GM23338 (cell line): ENCODE measurements at regions not wholly inside any gene's neighbourhood (a gene's known extent, or its start where the extent isn't known, plus 50 kb on each side); places are given as distances from the start of the nearest gene placed in this dataset.

ENCODE experiments used
- ATAC-seq: fragments of 200-7000 bp; cut with Tn5 transposase; 3 replicates; pipeline ENCODE4 v1.9.1; 2020
- DNase-seq: peaks from one replicate; pipeline ENCODE4 v3.0.0-alpha.2; 2015; ENCODE audit warnings: low spot score
- H2AFZ ChIP-seq: fragments of 200-600 bp; sonication (generic); 2 replicates; pipeline ENCODE4 v1.8.0; 2016; ENCODE audit warnings: antibody characterized with exemption, mild to moderate bottlenecking, moderate library complexity
- H3F3A ChIP-seq: fragments of 200-600 bp; sonication (generic); replicated peaks from 2 replicates; pipeline ENCODE4 v1.8.0; 2017; ENCODE audit warnings: antibody characterized with exemption, mixed run types, low read depth
- H3K27ac ChIP-seq: fragments of 200-600 bp; sonication (generic); 2 replicates; pipeline ENCODE4 v1.6.1; 2016; ENCODE audit warnings: low read depth
- H3K27me3 ChIP-seq: fragments of 200-600 bp; sonication (generic); 2 replicates; pipeline ENCODE4 v1.8.0; 2016; ENCODE audit warnings: mild to moderate bottlenecking, mixed run types, moderate library complexity; ENCODE audit not compliant: insufficient read depth
- H3K36me3 ChIP-seq: fragments of 200-600 bp; sonication (generic); 2 replicates; pipeline ENCODE4 v1.8.0; 2016; ENCODE audit warnings: mild to moderate bottlenecking; ENCODE audit not compliant: insufficient read depth
- H3K4me1 ChIP-seq: fragments of 200-600 bp; sonication (generic); 2 replicates; pipeline ENCODE4 v1.8.0; 2016; ENCODE audit warnings: mild to moderate bottlenecking, moderate library complexity; ENCODE audit not compliant: insufficient read depth
- H3K4me2 ChIP-seq: fragments of 200-600 bp; sonication (generic); 2 replicates; pipeline ENCODE4 v1.7.1; 2017; ENCODE audit warnings: mixed run types
- H3K4me3 ChIP-seq: fragments of 200-600 bp; sonication (generic); 2 replicates; pipeline ENCODE4 v1.6.1; 2016; ENCODE audit warnings: mixed run types
- H3K79me2 ChIP-seq: fragments of 200-600 bp; sonication (generic); replicated peaks from 2 replicates; pipeline ENCODE4 v1.8.0; 2017; ENCODE audit warnings: mild to moderate bottlenecking; ENCODE audit not compliant: insufficient read depth
- H3K9me2 ChIP-seq: fragments of 200-600 bp; sonication (generic); 2 replicates; pipeline ENCODE4 v1.8.0; 2017; ENCODE audit not compliant: insufficient read depth
- H4K20me1 ChIP-seq: fragments of 200-600 bp; sonication (generic); replicated peaks from 2 replicates; pipeline ENCODE4 v1.8.0; 2017; ENCODE audit warnings: mild to moderate bottlenecking; ENCODE audit not compliant: insufficient read depth
- H3K27ac Mint-ChIP-seq: 2 replicates; pipeline ENCODE4 v1.8.0; 2020; ENCODE audit warnings: inconsistent platforms, mild to moderate bottlenecking, moderate library complexity, mixed read lengths
- H3K27me3 Mint-ChIP-seq: 3 replicates; pipeline ENCODE4 v1.8.0; 2022; ENCODE audit warnings: low read depth, mild to moderate bottlenecking, moderate library complexity, mixed read lengths, inconsistent platforms; ENCODE audit not compliant: insufficient read depth, poor library complexity
- H3K36me3 Mint-ChIP-seq: 3 replicates; pipeline ENCODE4 v1.8.0; 2021; ENCODE audit warnings: low read depth, mild to moderate bottlenecking, inconsistent platforms, moderate library complexity, mixed read lengths
- H3K4me1 Mint-ChIP-seq: 3 replicates; pipeline ENCODE4 v1.8.0; 2020; ENCODE audit warnings: mild to moderate bottlenecking, inconsistent platforms, mixed read lengths
- H3K4me3 Mint-ChIP-seq: 3 replicates; pipeline ENCODE4 v1.8.0; 2021; ENCODE audit warnings: moderate library complexity, mild to moderate bottlenecking, inconsistent platforms, mixed read lengths
- H3K9me3 Mint-ChIP-seq: 3 replicates; pipeline ENCODE4 v1.8.0; 2020; ENCODE audit warnings: moderate library complexity, mild to moderate bottlenecking, inconsistent platforms, mixed read lengths
- CREB1 ChIP-seq: fragments of 250-450 bp; sonication (Bioruptor Pico); IDR thresholded peaks from 2 replicates; pipeline ENCODE4 v1.5.0; 2020; ENCODE audit warnings: low read depth, mild to moderate bottlenecking, moderate library complexity
- ETS1 ChIP-seq: IDR thresholded peaks from 2 replicates; pipeline ENCODE4 v1.6.1; 2016; ENCODE audit warnings: antibody characterized with exemption
- EZH2 ChIP-seq: fragments of 200-600 bp; sonication (generic); IDR thresholded peaks from one replicate; pipeline ENCODE4 v1.8.0; 2017; ENCODE audit warnings: antibody characterized with exemption, mild to moderate bottlenecking, low read depth; ENCODE audit not compliant: unreplicated experiment
- EZH2phosphoT487 ChIP-seq: fragments of 200-600 bp; sonication (generic); IDR thresholded peaks from one replicate; pipeline ENCODE4 v1.8.1; 2018; ENCODE audit warnings: antibody characterized with exemption; ENCODE audit not compliant: unreplicated experiment
- JUNB ChIP-seq: IDR thresholded peaks from one replicate; pipeline ENCODE4 v1.6.1; 2016; ENCODE audit warnings: antibody characterized with exemption; ENCODE audit not compliant: unreplicated experiment
- NANOG ChIP-seq: IDR thresholded peaks from 2 replicates; pipeline ENCODE4 v1.6.1; 2016; ENCODE audit warnings: antibody characterized with exemption, borderline replicate concordance
- POLR2AphosphoS5 ChIP-seq: IDR thresholded peaks from 2 replicates; pipeline ENCODE4 v1.6.1; 2016; ENCODE audit warnings: antibody characterized with exemption, low read depth
- REST ChIP-seq: IDR thresholded peaks from one replicate; pipeline ENCODE4 v1.6.1; 2018; ENCODE audit warnings: antibody characterized with exemption; ENCODE audit not compliant: unreplicated experiment
- STAT1 ChIP-seq: IDR thresholded peaks from one replicate; pipeline ENCODE4 v1.6.1; 2016; ENCODE audit warnings: antibody characterized with exemption; ENCODE audit not compliant: unreplicated experiment
- ZNF114 ChIP-seq: fragments of 250-450 bp; sonication (Bioruptor Pico); IDR thresholded peaks from 2 replicates; pipeline ENCODE4 v1.5.0; 2020; ENCODE audit warnings: mild to moderate bottlenecking, moderate library complexity
- ZNF331 ChIP-seq: fragments of 250-450 bp; sonication (Bioruptor Pico); IDR thresholded peaks from 2 replicates; pipeline ENCODE4 v1.5.0; 2020; ENCODE audit warnings: low read depth, mild to moderate bottlenecking, moderate library complexity
- TF ChIP-seq, protein P1 (sequence below), 2 experiments: fragments of 200-600 bp in 1 of 2; sonication (generic) in 1 of 2; conservative IDR thresholded peaks; 2 replicates each; pipeline versions ENCODE4 v1.5.1 to v1.6.1; 2016 to 2017; ENCODE audit warnings: antibody characterized with exemption in 2 of 2, low read depth in 2 of 2, mild to moderate bottlenecking in 2 of 2, moderate library complexity in 1 of 2

GRCh38 chr2:167862782-167863181, 384.6 kb downstream of the STK39 start:
- H3K27ac Mint-ChIP-seq, result peak overlapping the region; percentile 66; the same call in 1 of the 2 replicates

DNA sequence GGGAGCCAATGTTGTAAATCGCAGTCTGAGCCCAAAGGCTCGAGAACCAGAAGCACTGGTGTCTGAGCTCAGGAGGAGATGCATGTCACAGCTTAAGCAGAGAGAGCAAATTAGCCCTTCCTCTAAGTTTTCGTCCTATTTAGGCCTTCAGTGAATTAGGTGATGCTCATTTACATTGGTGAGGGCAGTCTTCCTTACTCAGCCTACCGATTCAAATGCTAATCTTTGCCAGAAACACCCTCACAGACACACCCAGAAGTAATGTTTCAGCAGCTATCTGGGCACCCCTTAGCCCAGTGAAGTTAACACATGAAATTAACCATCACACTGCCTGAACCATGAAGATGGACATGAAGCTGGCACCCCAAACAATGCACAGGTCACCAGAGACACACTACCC, 385.1 kb downstream of the STK39 start:
- Histone ChIP-seq H3K4me1 (peaks cover 26% of the 10 kb centered on the region), H3K9me2 (peaks cover 13% of the 10 kb centered on the region), H2AFZ (no peak overlapping the region), H4K20me1 (no peaks in the 10 kb centered on the region), H3K27ac (peak overlapping the region; percentile 95), H3K27me3 (no peaks in the 10 kb centered on the region), H3F3A (0 out of 2 replicates have a peak, but pooled peaks cover 4% of the 10 kb centered on the region), H3K36me3 (peaks cover 8% of the 10 kb centered on the region), H3K4me3 (no peak overlapping the region), H3K4me2 (no peak overlapping the region), H3K79me2 (no peaks in the 10 kb centered on the region)
- ATAC-seq (peak; percentile 55), DNase-seq (peak; percentile 41)
- H3K4me1 Mint-ChIP-seq, result peaks cover 43% of the 10 kb centered on the region
- peak overlapping the region; percentile 94 for H3K27ac Mint-ChIP-seq
- H3K4me3 Mint-ChIP-seq, result no peak overlapping the region
- peaks cover 8% of the 10 kb centered on the region for H3K27me3 Mint-ChIP-seq
- peaks cover 24% of the 10 kb centered on the region for H3K9me3 Mint-ChIP-seq
- H3K36me3 Mint-ChIP-seq, result peaks cover 46% of the 10 kb centered on the region
- TF ChIP-seq CREB1 (no peak), EZH2 (no peak), POLR2AphosphoS5 (no peak), NANOG (no peak), ETS1 (no peak), ZNF114 (CRISPR knock-in tag) (no peak)
- TF ChIP-seq, protein P1, sequence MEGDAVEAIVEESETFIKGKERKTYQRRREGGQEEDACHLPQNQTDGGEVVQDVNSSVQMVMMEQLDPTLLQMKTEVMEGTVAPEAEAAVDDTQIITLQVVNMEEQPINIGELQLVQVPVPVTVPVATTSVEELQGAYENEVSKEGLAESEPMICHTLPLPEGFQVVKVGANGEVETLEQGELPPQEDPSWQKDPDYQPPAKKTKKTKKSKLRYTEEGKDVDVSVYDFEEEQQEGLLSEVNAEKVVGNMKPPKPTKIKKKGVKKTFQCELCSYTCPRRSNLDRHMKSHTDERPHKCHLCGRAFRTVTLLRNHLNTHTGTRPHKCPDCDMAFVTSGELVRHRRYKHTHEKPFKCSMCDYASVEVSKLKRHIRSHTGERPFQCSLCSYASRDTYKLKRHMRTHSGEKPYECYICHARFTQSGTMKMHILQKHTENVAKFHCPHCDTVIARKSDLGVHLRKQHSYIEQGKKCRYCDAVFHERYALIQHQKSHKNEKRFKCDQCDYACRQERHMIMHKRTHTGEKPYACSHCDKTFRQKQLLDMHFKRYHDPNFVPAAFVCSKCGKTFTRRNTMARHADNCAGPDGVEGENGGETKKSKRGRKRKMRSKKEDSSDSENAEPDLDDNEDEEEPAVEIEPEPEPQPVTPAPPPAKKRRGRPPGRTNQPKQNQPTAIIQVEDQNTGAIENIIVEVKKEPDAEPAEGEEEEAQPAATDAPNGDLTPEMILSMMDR (conservative IDR thresholded peaks at IDR 0.05; ENCODE audit: low read depth in 2 of 2), result no peak

More at GRCh38 chr2:167862782-167863181, 384.6 kb downstream of the STK39 start:
- H3K4me3 ChIP-seq, result no peak overlapping the region
- no peak overlapping the region for H3K4me2 ChIP-seq
- no peak overlapping the region for H3K4me3 Mint-ChIP-seq
- no peak for DNase-seq
- peaks cover 8% of the 10 kb centered on the region for H3K36me3 ChIP-seq
- H3F3A ChIP-seq, result 0 out of 2 replicates have a peak, but pooled peaks cover 4% of the 10 kb centered on the region
- H3K27me3 ChIP-seq, result no peaks in the 10 kb centered on the region
- no peaks in the 10 kb centered on the region for H4K20me1 ChIP-seq
- peaks cover 51% of the 10 kb centered on the region for H3K36me3 Mint-ChIP-seq
- peak overlapping the region; percentile 95 for H3K27ac ChIP-seq
- peaks cover 41% of the 10 kb centered on the region for H3K4me1 Mint-ChIP-seq
- H3K9me2 ChIP-seq, result peaks cover 13% of the 10 kb centered on the region
- peaks cover 26% of the 10 kb centered on the region for H3K4me1 ChIP-seq
- no peaks in the 10 kb centered on the region for H3K79me2 ChIP-seq
- no peak for ATAC-seq
- peaks cover 8% of the 10 kb centered on the region for H3K27me3 Mint-ChIP-seq
- H3K9me3 Mint-ChIP-seq, result peaks cover 24% of the 10 kb centered on the region
- no peak overlapping the region for H2AFZ ChIP-seq
- TF ChIP-seq JUNB (no peak), ZNF114 (CRISPR knock-in tag) (no peak), ETS1 (no peak), EZH2phosphoT487 (no peak), REST (no peak), POLR2AphosphoS5 (no peak), EZH2 (no peak), CREB1 (no peak), STAT1 (no peak), ZNF331 (CRISPR knock-in tag) (no peak)
